A549 (cell line): ENCODE measurements at regions not wholly inside any gene's neighbourhood (a gene's known extent, or its start where the extent isn't known, plus 50 kb on each side); places are given as distances from the start of the nearest gene placed in this dataset.

Source experiments
- ATAC-seq, 2 experiments: fragments of 200-7000 bp in 1 of 2; fragments of >200 bp in 1 of 2; cut with Nextera tagmentation in 1 of 2; cut with Tn5 transposase in 1 of 2; 3 replicates each; pipeline versions ENCODE4 v1.8.0 to v1.9.1; 2018 to 2020; ENCODE audit warnings: mild to moderate bottlenecking in 1 of 2, moderate library complexity in 1 of 2
- CTCF ChIA-PET: fragments of 300-600 bp; sonication (Branson Sonifier 250); formaldehyde crosslinking; extraction: SDS; loops from one replicate; lab custom pipeline; 2021; ENCODE audit warnings: antibody characterized with exemption, inconsistent platforms; lab: Yijun Ruan, JAX
- POLR2A ChIA-PET: fragments of 350-600 bp; formaldehyde crosslinking; extraction: SDS; loops from one replicate; lab custom pipeline; 2021; ENCODE audit warnings: antibody characterized with exemption, inconsistent platforms; lab: Yijun Ruan, JAX
- DNase-seq, 2 experiments: peaks; one replicate each; pipeline versions ENCODE4 v3.0.0 to v3.0.0-alpha.2; 2011 to 2016; ENCODE audit warnings: low read depth in 1 of 2, low spot score in 1 of 2
- FAIRE-seq: peaks from 2 replicates; lab custom pipeline; 2011; peaks lifted over from hg19 to GRCh38; lab: Jason Lieb, UNC
- H3K27ac ChIP-seq, 2 experiments: fragments of >200 bp; sonication (Bioruptor Twin); formaldehyde crosslinking; 3 replicates each; pipeline ENCODE4 v1.5.1; 2016 to 2017
- H3K4me1 ChIP-seq: fragments of >200 bp; sonication (Bioruptor Twin); formaldehyde crosslinking; 3 replicates; pipeline ENCODE4 v1.6.1; 2016
- H3K4me2 ChIP-seq: fragments of >200 bp; sonication (Bioruptor Twin); formaldehyde crosslinking; 3 replicates; pipeline ENCODE4 v1.6.1; 2016
- H3K4me3 ChIP-seq: fragments of >200 bp; sonication (Bioruptor Twin); formaldehyde crosslinking; 3 replicates; pipeline ENCODE4 v1.5.1; 2016
- H3K9me3 ChIP-seq: fragments of >200 bp; sonication (Bioruptor Twin); formaldehyde crosslinking; 3 replicates; pipeline ENCODE4 v1.6.1; 2016
- BHLHE40 ChIP-seq: IDR thresholded peaks from 2 replicates; pipeline ENCODE4 v1.6.1; 2012; ENCODE audit warnings: low read depth, low read length, inconsistent platforms
- CBX8 ChIP-seq: fragments of 200-600 bp; sonication (generic); IDR thresholded peaks from 2 replicates; pipeline ENCODE4 v1.6.1; 2016
- EHMT2 ChIP-seq: fragments of 200-600 bp; sonication (generic); IDR thresholded peaks from 2 replicates; pipeline ENCODE4 v1.6.1; 2016; ENCODE audit warnings: antibody characterized with exemption, low read depth, mild to moderate bottlenecking, moderate library complexity
- EP300 ChIP-seq, 2 experiments: fragments of >200 bp; sonication (Bioruptor Twin); formaldehyde crosslinking; IDR thresholded peaks; 2 replicates in 1 of 2; 3 replicates in 1 of 2; pipeline ENCODE4 v1.6.1; 2016 to 2017
- ESRRA ChIP-seq: fragments of 150-350 bp; IDR thresholded peaks from 2 replicates; pipeline ENCODE4 v1.6.1; 2014; ENCODE audit warnings: mild to moderate bottlenecking, low read length, borderline replicate concordance
- FOSB ChIP-seq: fragments of 250-450 bp; sonication (Bioruptor Pico); IDR thresholded peaks from 2 replicates; pipeline ENCODE4 v1.5.0; 2020; ENCODE audit warnings: mild to moderate bottlenecking, moderate library complexity
- FOXS1 ChIP-seq: fragments of 250-450 bp; sonication (Bioruptor Pico); IDR thresholded peaks from 2 replicates; pipeline ENCODE4 v1.5.0; 2020; ENCODE audit warnings: mild to moderate bottlenecking, moderate library complexity
- HDAC2 ChIP-seq: fragments of 200-600 bp; sonication (generic); IDR thresholded peaks from 2 replicates; pipeline ENCODE4 v1.6.1; 2016
- HEYL ChIP-seq: fragments of 250-450 bp; sonication (Bioruptor Pico); IDR thresholded peaks from 2 replicates; pipeline ENCODE4 v1.8.0; 2021; ENCODE audit warnings: mild to moderate bottlenecking, moderate library complexity
- HOXA7 ChIP-seq: fragments of 250-450 bp; sonication (Bioruptor Pico); IDR thresholded peaks from 2 replicates; pipeline ENCODE4 v1.5.0; 2020; ENCODE audit warnings: mild to moderate bottlenecking, moderate library complexity
- HOXB13 ChIP-seq: fragments of 250-450 bp; sonication (Bioruptor Pico); IDR thresholded peaks from 2 replicates; pipeline ENCODE4 v1.5.0; 2020; ENCODE audit warnings: low read depth, mild to moderate bottlenecking, moderate library complexity
- HOXB5 ChIP-seq: fragments of 250-450 bp; sonication (Bioruptor Pico); IDR thresholded peaks from 2 replicates; pipeline ENCODE4 v1.5.0; 2020; ENCODE audit warnings: mild to moderate bottlenecking, moderate library complexity
- JUN ChIP-seq, 2 experiments: fragments of >200 bp; sonication (Bioruptor Twin); formaldehyde crosslinking; IDR thresholded peaks; 2 replicates in 1 of 2; 3 replicates in 1 of 2; pipeline ENCODE4 v1.6.1; 2016 to 2017
- MAFK ChIP-seq: fragments of 450-650 bp; IDR thresholded peaks from 2 replicates; pipeline ENCODE4 v1.6.1; 2014; ENCODE audit not compliant: partially characterized antibody
- MAZ ChIP-seq: fragments of 150-350 bp; IDR thresholded peaks from 2 replicates; pipeline ENCODE4 v1.6.1; 2014; ENCODE audit warnings: antibody characterized with exemption, low read depth, low read length, borderline replicate concordance
- NR3C1 ChIP-seq: fragments of >200 bp; sonication (Bioruptor Twin); formaldehyde crosslinking; IDR thresholded peaks from 3 replicates; pipeline ENCODE4 v1.6.1; 2017
- RARB ChIP-seq: fragments of 250-450 bp; sonication (Bioruptor Pico); IDR thresholded peaks from 2 replicates; pipeline ENCODE4 v1.8.0; 2021; ENCODE audit warnings: mild to moderate bottlenecking, moderate library complexity
- RCOR1 ChIP-seq: fragments of 150-350 bp; IDR thresholded peaks from 2 replicates; pipeline ENCODE4 v1.6.1; 2014; ENCODE audit warnings: antibody characterized with exemption, low read length, low read depth
- RNF2 ChIP-seq: fragments of 200-600 bp; sonication (generic); IDR thresholded peaks from 2 replicates; pipeline ENCODE4 v1.6.1; 2016; ENCODE audit warnings: low read depth, mild to moderate bottlenecking, antibody characterized with exemption, moderate library complexity, borderline replicate concordance
- SREBF2 ChIP-seq: fragments of 450-650 bp; IDR thresholded peaks from 2 replicates; pipeline ENCODE4 v1.6.1; 2014; ENCODE audit warnings: mild to moderate bottlenecking, moderate library complexity
- TFCP2L1 ChIP-seq: fragments of 250-450 bp; sonication (Bioruptor Pico); IDR thresholded peaks from 2 replicates; pipeline ENCODE4 v1.5.0; 2021; ENCODE audit warnings: mild to moderate bottlenecking
- WGBS: methylation state at CpG from one replicate; pipeline ENCODE4 v1.1.6; 2017; ENCODE audit errors: missing lambda C conversion rate; 5-methylcytosine and 5-hydroxymethylcytosine counted together
- TF ChIP-seq, protein P1 (sequence below): fragments of 150-350 bp; IDR thresholded peaks from 2 replicates; pipeline ENCODE4 v1.6.1; 2014; ENCODE audit warnings: low read depth, mild to moderate bottlenecking, low read length
- TF ChIP-seq, protein P2 (sequence below): IDR thresholded peaks from 2 replicates; pipeline ENCODE4 v1.6.1; 2012
- TF ChIP-seq, protein P3 (sequence below): fragments of 250-450 bp; sonication (Bioruptor Pico); IDR thresholded peaks from 2 replicates; pipeline ENCODE4 v1.5.0; 2021; ENCODE audit warnings: mild to moderate bottlenecking, moderate library complexity, borderline replicate concordance
- TF ChIP-seq, protein P4 (sequence below): IDR thresholded peaks from 2 replicates; pipeline ENCODE4 v1.6.1; 2012

DNA sequence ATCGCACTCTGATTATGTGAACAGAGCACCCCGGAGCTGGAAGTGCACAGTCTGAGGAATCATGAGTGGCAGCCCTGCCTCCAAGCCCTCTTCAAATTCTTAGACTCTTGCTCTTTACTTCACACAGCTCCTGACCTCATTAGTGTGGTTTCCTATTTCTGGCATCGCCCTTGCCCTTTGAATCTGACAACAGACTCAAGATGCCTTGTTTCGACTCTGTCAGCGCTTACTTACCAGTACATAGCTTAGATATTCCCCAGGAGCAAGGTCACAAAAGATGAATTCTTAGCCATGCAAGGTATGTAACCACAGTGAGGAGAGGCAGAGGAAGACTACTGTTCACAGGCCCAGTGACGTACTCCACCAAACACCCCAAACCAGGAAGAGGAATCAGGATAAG, 167.2 kb downstream of the KDR start:
- CTCF ChIA-PET: interaction anchor here (1.1 to 1.8 kb wide), 2 partner anchors 13 to 640 kb away, joined by 3 to 9 read pairs; no protein-coding TSS in a partner anchor

DNA sequence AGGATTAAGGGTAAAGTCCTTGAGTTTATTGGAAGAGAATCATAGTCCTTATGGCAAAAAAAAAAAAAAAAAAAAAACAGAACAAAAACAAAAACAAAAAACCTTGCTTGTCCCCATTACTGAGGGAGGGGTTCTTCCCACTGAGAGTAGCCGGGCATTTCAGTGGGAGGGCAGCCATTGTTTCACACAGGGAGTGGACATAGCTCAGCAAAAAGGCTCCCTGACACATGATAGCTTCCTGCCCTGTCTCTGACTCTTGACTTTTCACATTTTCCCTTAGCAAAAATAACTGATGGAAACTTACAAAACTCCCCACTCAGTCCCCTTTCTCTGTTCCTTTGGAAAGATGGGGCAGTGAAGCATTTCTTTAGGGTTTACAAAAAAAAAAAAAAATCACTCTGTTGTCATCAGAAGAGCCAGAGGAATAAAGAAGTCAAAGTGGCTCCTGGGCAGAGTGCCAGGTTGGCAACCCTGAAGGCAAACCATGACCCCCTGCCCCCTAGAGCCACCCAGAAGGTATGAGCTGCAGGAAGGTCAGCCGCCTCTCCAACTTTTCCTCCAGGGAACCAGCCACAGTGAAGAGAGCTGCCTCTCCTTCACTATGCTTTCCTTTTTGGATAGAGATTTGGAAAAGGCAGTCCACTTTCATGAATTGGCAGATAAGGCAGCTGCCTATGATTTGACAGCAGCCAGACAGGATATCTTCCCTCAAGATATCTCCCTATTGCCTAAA, 170.6 kb downstream of the KDR start:
- FAIRE-seq: no peak

More for the DNA sequence above, 167.2 kb downstream of the KDR start:
- H3K4me3 ChIP-seq: no peak overlapping the region
- no peaks in the 10 kb centered on the region for H3K9me3 ChIP-seq
- no peak for ATAC-seq
- H3K27ac ChIP-seq: no peak overlapping the region
- H3K4me1 ChIP-seq: no peaks in the 10 kb centered on the region
- no peak overlapping the region for H3K4me2 ChIP-seq
- no peak for TF ChIP-seq MAFK
- TF ChIP-seq NR3C1: no peak
- TF ChIP-seq, protein P1, sequence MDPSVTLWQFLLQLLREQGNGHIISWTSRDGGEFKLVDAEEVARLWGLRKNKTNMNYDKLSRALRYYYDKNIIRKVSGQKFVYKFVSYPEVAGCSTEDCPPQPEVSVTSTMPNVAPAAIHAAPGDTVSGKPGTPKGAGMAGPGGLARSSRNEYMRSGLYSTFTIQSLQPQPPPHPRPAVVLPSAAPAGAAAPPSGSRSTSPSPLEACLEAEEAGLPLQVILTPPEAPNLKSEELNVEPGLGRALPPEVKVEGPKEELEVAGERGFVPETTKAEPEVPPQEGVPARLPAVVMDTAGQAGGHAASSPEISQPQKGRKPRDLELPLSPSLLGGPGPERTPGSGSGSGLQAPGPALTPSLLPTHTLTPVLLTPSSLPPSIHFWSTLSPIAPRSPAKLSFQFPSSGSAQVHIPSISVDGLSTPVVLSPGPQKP: no peak
- TF ChIP-seq, all 56 proteins: peak for 0
- FAIRE-seq: no peak
- DNase-seq: no peak
- POLR2A ChIA-PET: no interaction called here
- 40% methylated on average over 6 of the region's 6 CpGs for WGBS

DNA sequence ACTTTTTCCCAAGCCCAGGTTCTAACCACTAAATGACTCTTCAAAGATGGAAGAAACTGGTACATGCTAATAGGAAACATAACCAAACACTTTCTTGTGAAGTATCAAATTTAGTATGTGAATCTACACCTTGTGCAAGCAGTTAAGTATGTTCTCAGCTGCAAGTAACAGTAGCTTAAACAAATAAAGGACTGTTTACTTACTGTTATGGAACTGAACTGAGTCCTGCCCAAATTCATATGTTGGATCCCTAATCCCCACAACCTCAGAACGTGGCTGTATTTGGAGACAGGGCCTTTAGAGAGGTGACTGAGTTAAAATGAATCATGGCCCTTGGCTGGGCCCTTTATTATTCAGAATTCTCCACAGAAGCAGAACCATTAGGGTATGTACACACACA, 178.7 kb downstream of the KDR start:
- H3K9me3 ChIP-seq: no peaks in the 10 kb centered on the region
- no peak for DNase-seq
- ChIA-PET CTCF (no interaction called here), POLR2A (no interaction called here)
- no peaks in the 10 kb centered on the region for H3K4me1 ChIP-seq
- no peak for FAIRE-seq
- no peak overlapping the region for H3K27ac ChIP-seq
- H3K4me3 ChIP-seq: no peak overlapping the region
- WGBS: 12% methylated on average over 1 of the region's 1 CpG
- no peak overlapping the region for H3K4me2 ChIP-seq
- TF ChIP-seq SREBF2 (no peak), HOXA7 (no peak), HOXB5 (CRISPR knock-in tag) (no peak), RARB (CRISPR knock-in tag) (no peak), RNF2 (no peak), JUN (IDR thresholded peaks at IDR 0.05) (no peak), RCOR1 (no peak), EP300 (IDR thresholded peaks at IDR 0.05) (no peak), HEYL (CRISPR knock-in tag) (no peak), MAZ (no peak), BHLHE40 (no peak)
- TF ChIP-seq, protein P2, sequence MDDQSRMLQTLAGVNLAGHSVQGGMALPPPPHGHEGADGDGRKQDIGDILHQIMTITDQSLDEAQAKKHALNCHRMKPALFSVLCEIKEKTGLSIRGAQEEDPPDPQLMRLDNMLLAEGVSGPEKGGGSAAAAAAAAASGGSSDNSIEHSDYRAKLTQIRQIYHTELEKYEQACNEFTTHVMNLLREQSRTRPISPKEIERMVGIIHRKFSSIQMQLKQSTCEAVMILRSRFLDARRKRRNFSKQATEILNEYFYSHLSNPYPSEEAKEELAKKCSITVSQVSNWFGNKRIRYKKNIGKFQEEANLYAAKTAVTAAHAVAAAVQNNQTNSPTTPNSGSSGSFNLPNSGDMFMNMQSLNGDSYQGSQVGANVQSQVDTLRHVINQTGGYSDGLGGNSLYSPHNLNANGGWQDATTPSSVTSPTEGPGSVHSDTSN: no peak
- TF ChIP-seq, protein P3, sequence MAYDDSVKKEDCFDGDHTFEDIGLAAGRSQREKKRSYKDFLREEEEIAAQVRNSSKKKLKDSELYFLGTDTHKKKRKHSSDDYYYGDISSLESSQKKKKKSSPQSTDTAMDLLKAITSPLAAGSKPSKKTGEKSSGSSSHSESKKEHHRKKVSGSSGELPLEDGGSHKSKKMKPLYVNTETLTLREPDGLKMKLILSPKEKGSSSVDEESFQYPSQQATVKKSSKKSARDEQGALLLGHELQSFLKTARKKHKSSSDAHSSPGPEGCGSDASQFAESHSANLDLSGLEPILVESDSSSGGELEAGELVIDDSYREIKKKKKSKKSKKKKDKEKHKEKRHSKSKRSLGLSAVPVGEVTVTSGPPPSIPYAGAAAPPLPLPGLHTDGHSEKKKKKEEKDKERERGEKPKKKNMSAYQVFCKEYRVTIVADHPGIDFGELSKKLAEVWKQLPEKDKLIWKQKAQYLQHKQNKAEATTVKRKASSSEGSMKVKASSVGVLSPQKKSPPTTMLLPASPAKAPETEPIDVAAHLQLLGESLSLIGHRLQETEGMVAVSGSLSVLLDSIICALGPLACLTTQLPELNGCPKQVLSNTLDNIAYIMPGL: no peak
- TF ChIP-seq, protein P4, sequence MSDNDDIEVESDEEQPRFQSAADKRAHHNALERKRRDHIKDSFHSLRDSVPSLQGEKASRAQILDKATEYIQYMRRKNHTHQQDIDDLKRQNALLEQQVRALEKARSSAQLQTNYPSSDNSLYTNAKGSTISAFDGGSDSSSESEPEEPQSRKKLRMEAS: no peak
- no peak for ATAC-seq

More for the DNA sequence above, 170.6 kb downstream of the KDR start:
- no peak overlapping the region for H3K4me2 ChIP-seq
- ChIA-PET CTCF (no interaction called here), POLR2A (no interaction called here)
- H3K4me3 ChIP-seq: no peak overlapping the region
- no peak for ATAC-seq
- no peak for DNase-seq
- no peaks in the 10 kb centered on the region for H3K4me1 ChIP-seq
- 11% methylated on average over 2 of the region's 2 CpGs for WGBS
- TF ChIP-seq FOSB (CRISPR knock-in tag) (no peak), JUN (IDR thresholded peaks at IDR 0.05) (no peak), TFCP2L1 (no peak), FOXS1 (CRISPR knock-in tag) (no peak), NR3C1 (no peak), HOXB5 (CRISPR knock-in tag) (no peak), ESRRA (no peak), EHMT2 (no peak), HOXB13 (CRISPR knock-in tag) (no peak), CBX8 (no peak), RNF2 (no peak), HEYL (CRISPR knock-in tag) (no peak), HDAC2 (no peak), RARB (CRISPR knock-in tag) (no peak)
- no peaks in the 10 kb centered on the region for H3K9me3 ChIP-seq
- no peak overlapping the region for H3K27ac ChIP-seq
